Loucy (cell line): ENCODE measurements at regions not wholly inside any gene's neighbourhood (a gene's known extent, or its start where the extent isn't known, plus 50 kb on each side); places are given as distances from the start of the nearest gene placed in this dataset.

Experiments used
- H2AFZ ChIP-seq: fragments of 200-600 bp; sonication (generic); 2 replicates; pipeline ENCODE4 v1.6.0; 2016; ENCODE audit warnings: antibody characterized with exemption, mild to moderate bottlenecking, low read length, moderate library complexity
- H3F3A ChIP-seq: fragments of 200-600 bp; 2 replicates; pipeline ENCODE4 v1.6.0; 2016; ENCODE audit warnings: antibody characterized with exemption, low read depth, mild to moderate bottlenecking
- H3K27me3 ChIP-seq: fragments of 200-600 bp; sonication (generic); 2 replicates; pipeline ENCODE4 v1.6.1; 2014; ENCODE audit warnings: low read length, mild to moderate bottlenecking; ENCODE audit not compliant: insufficient read depth, poor library complexity, severe bottlenecking
- H3K36me3 ChIP-seq: fragments of 200-600 bp; sonication (generic); 2 replicates; pipeline ENCODE4 v1.6.1; 2016; ENCODE audit warnings: low read length; ENCODE audit not compliant: insufficient read depth
- H3K4me1 ChIP-seq: fragments of 200-600 bp; sonication (generic); 2 replicates; pipeline ENCODE4 v1.5.1; 2014; ENCODE audit warnings: low read length, mild to moderate bottlenecking; ENCODE audit not compliant: insufficient read depth, poor library complexity, severe bottlenecking
- H3K4me2 ChIP-seq: fragments of 200-600 bp; sonication (generic); 2 replicates; pipeline ENCODE4 v1.6.0; 2014; ENCODE audit warnings: antibody characterized with exemption, low read length, low read depth, mild to moderate bottlenecking; ENCODE audit not compliant: poor library complexity, severe bottlenecking
- H3K4me3 ChIP-seq: fragments of 200-600 bp; sonication (generic); 2 replicates; pipeline ENCODE4 v1.5.1; 2014; ENCODE audit warnings: low read length, mild to moderate bottlenecking, mixed read lengths; ENCODE audit not compliant: poor library complexity, severe bottlenecking
- H3K79me2 ChIP-seq: fragments of 200-600 bp; sonication (generic); 2 replicates; pipeline ENCODE4 v1.6.1; 2014; ENCODE audit warnings: low read length; ENCODE audit not compliant: insufficient read depth
- H3K9ac ChIP-seq: fragments of 200-600 bp; sonication (generic); 2 replicates; pipeline ENCODE4 v1.6.0; 2014; ENCODE audit warnings: mild to moderate bottlenecking, low read depth, low read length, moderate library complexity; ENCODE audit not compliant: poor library complexity, severe bottlenecking
- H3K9me2 ChIP-seq: fragments of 200-600 bp; sonication (generic); replicated peaks from 2 replicates; pipeline ENCODE4 v1.6.1; 2016; ENCODE audit warnings: low read depth, low read length, mixed read lengths
- H3K9me3 ChIP-seq: fragments of 200-600 bp; sonication (generic); 2 replicates; pipeline ENCODE4 v1.6.1; 2014; ENCODE audit warnings: mild to moderate bottlenecking, antibody characterized with exemption, low read length, low read depth; ENCODE audit not compliant: insufficient read depth
- H4K20me1 ChIP-seq: fragments of 200-600 bp; sonication (generic); 2 replicates; pipeline ENCODE4 v1.6.0; 2014; ENCODE audit warnings: antibody characterized with exemption, low read length, mild to moderate bottlenecking; ENCODE audit not compliant: insufficient read depth, poor library complexity, severe bottlenecking
- CTCF ChIP-seq: fragments of 200-600 bp; sonication (generic); conservative IDR thresholded peaks from 2 replicates; pipeline ENCODE4 v1.5.1; 2014; ENCODE audit warnings: mild to moderate bottlenecking, antibody characterized with exemption, low read length
- EZH2phosphoT487 ChIP-seq: fragments of 200-600 bp; IDR thresholded peaks from 2 replicates; pipeline ENCODE4 v1.6.1; 2018; ENCODE audit warnings: antibody characterized with exemption, mild to moderate bottlenecking, moderate library complexity, borderline replicate concordance

DNA sequence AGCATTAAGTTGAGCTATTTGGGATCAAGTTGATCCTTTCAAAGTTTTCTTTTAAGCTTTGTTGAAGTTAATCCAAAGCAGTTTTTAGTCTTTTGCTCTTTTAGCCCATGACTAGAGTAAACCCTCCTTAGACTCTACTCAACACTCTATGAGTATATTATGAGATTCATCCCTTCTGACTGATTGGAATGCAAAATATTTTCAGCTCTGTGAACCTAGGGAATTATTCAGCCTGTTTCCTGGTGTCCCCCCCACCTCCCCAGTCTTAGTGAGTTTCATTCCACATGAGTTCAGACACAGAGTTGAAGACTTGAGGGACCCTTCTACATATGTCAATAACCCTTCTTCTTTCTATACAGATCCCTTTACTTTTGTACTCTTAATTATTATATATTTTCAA lies 413.7 kb downstream of the RFPL4B start:
- Histone ChIP-seq H3K9me3 (no peaks in the 10 kb centered on the region), H3K9ac (no peak overlapping the region), H3K9me2 (no peaks in the 10 kb centered on the region), H4K20me1 (no peaks in the 10 kb centered on the region), H3K36me3 (no peaks in the 10 kb centered on the region), H3F3A (no peaks in the 10 kb centered on the region), H3K4me1 (no peaks in the 10 kb centered on the region), H3K27me3 (no peaks in the 10 kb centered on the region), H2AFZ (no peak overlapping the region), H3K4me3 (no peak overlapping the region), H3K79me2 (no peaks in the 10 kb centered on the region), H3K4me2 (no peak overlapping the region)
- no peak for TF ChIP-seq EZH2phosphoT487
- TF ChIP-seq CTCF = no peak

- Histone ChIP-seq H2AFZ (no peak overlapping the region), H3K4me3 (no peak overlapping the region), H3F3A (no peaks in the 10 kb centered on the region), H3K4me2 (no peak overlapping the region), H3K27me3 (no peaks in the 10 kb centered on the region), H3K9ac (no peak overlapping the region), H3K79me2 (no peaks in the 10 kb centered on the region), H3K9me2 (no peaks in the 10 kb centered on the region), H3K36me3 (no peaks in the 10 kb centered on the region), H3K9me3 (no peaks in the 10 kb centered on the region), H4K20me1 (no peaks in the 10 kb centered on the region), H3K4me1 (no peaks in the 10 kb centered on the region)
- TF ChIP-seq EZH2phosphoT487 (no peak), CTCF (no peak)
Measured at GRCh38 chr6:112761740-112762139, 414.6 kb downstream of the RFPL4B start.

DNA sequence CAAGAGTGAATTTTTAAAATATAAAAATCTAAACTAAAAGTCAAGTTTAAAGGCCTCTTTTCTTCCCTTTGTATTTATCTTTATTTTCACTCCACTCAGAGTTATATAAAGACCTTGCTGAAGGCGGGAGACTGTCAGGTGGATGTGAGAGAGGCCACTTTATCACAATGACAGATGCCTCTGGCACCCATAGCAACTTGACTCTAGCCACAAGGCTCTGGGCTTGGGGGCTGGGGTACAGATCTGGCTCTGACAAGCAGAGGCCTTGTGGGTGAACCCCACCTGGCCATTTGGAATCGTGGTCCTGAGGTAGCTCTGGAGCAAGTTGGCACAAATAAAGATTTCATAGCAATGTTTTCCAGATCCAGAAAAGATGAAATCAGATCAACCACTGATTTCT lies 417.2 kb downstream of the RFPL4B start:
- no peaks in the 10 kb centered on the region for H3K79me2 ChIP-seq
- no peak for TF ChIP-seq EZH2phosphoT487
- TF ChIP-seq CTCF = no peak
- H4K20me1 ChIP-seq = no peaks in the 10 kb centered on the region
- H3K4me1 ChIP-seq = no peaks in the 10 kb centered on the region
- no peaks in the 10 kb centered on the region for H3F3A ChIP-seq
- H3K4me3 ChIP-seq = no peak overlapping the region
- H3K9ac ChIP-seq = no peak overlapping the region
- no peaks in the 10 kb centered on the region for H3K27me3 ChIP-seq
- H2AFZ ChIP-seq = no peak overlapping the region
- H3K9me2 ChIP-seq = no peaks in the 10 kb centered on the region
- no peaks in the 10 kb centered on the region for H3K36me3 ChIP-seq
- no peaks in the 10 kb centered on the region for H3K9me3 ChIP-seq
- no peak overlapping the region for H3K4me2 ChIP-seq
